NCI-H187 (cell line): ENCODE measurements at regions not wholly inside any gene's neighbourhood (a gene's known extent, or its start where the extent isn't known, plus 50 kb on each side); places are given as distances from the start of the nearest gene placed in this dataset.
A peak's percentile ranks its signal among the peaks of the same experiment; 100 is the strongest.
"Not testable (repeated sequence)": the region's sequence is repeated elsewhere in the genome, so short reads cannot be mapped to it uniquely, and the experiment has no call there.

Experiments
- DNase-seq, 2 experiments: peaks; one replicate each; lab custom pipeline; 2025; lab: John Stamatoyannopoulos, UW

DNA sequence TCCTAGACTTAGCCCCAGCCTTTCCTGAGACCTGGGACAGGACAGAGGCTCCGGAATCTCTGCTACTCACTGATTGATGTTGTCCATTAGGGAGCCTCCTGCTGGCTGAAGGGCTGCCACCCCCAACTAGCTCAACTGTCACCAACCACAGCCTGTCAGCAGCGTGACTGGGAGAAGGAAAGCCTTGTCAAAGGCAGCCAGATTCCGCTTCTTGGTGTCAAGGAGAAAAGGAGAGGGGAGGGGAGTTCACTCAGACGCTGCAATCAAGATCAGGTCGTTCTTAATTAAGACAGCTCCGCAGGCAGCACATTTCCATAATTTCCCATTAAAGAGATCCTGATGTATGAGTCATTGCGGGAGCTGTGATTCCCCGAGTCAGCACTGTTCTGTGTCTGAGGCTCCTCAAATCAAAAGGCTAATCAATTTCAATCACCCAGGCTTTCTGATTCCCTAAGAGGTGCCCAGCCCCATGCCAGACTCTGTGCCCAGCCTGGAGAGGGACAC lies 152.8 kb upstream of the ZBED5 start:
- peak in 1 of 2 experiments; percentile 11 for DNase-seq

DNA sequence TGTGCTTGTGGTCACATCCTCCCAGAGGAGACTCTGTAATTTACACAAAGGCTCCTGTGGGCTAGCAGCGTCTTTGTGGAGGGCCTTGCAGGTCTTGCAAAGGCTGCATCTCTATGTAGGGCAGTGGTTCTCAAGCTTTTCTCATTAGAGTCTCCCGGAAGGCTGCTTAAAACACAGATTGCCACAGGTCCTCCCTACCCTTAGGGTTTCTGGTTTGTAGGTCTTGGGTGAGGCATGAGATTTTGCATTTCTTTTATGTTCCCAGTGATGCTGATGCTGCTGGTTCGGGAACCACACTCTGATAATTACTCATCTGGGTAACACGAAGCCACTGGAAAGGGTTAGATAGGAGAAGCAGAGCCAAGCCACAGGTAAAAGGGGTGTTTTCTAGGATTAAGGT lies 151.3 kb upstream of the ZBED5 start:
- no peak for DNase-seq

GRCh38 chr11:11004069-11004468 lies 146.2 kb upstream of the ZBED5 start:
- DNase-seq, result no peak

DNA sequence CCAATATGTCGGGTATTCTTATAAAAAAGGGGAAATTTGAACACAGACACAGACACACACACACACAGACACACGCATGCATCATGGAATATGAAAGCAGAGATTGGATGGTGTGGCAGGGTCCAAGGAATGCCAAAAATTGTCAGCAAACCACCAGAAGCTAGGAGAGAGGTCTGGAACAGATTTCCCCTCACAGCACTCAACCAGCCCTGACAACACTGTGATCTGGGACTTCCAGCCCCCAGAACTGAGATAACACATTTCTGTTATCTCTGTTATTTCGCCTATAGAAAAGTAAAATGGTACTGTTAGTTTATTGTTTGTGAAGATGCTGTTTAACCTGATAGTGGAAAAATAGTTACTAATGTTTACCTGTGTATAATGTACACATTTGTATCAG lies 145.4 kb upstream of the ZBED5 start:
- no peak for DNase-seq

GRCh38 chr11:11000579-11001283 lies 142.9 kb upstream of the ZBED5 start:
- no peak for DNase-seq

- DNase-seq, result no peak
Measured at GRCh38 chr11:10998674-10999073, 140.8 kb upstream of the ZBED5 start.

DNA sequence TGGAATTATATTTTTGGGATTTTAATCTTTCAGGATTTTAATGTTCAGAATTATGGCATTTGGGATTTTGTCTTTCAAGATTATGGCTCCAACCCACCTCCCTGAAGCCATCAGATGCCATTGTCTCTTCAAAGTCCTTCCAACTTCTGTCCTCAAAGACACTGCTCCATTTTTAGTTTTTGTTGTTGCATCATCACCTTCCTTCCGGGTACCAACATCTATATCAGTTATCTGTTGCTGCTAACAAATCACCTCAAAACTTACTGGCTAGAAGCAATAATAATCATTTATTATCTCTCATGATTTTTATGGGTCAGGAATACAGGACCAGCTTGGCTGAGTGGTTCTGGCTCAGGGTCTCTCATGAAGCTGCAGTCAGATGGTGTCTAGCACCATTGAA lies 138.8 kb upstream of the ZBED5 start:
- DNase-seq, result no peak

DNA sequence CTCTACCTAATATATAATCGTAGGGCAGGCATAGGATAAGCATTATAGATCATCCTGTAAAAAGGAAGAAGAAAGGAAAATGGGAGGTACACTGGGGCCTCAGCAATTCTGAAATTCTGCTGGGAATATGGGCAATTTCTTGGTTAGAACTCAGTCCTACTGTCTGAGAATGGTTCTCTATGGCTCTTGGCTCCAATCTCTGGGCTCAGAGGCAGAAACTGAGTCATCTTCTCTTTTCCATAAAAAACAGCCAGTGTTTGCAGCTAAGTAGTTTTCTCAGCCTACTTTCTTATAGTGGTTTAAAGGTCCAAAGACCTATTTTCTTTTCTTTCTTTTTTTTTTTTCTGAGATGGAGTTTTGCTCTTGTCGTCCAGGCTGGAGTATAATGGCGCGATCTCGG lies 135.8 kb upstream of the ZBED5 start:
- no peak for DNase-seq

DNA sequence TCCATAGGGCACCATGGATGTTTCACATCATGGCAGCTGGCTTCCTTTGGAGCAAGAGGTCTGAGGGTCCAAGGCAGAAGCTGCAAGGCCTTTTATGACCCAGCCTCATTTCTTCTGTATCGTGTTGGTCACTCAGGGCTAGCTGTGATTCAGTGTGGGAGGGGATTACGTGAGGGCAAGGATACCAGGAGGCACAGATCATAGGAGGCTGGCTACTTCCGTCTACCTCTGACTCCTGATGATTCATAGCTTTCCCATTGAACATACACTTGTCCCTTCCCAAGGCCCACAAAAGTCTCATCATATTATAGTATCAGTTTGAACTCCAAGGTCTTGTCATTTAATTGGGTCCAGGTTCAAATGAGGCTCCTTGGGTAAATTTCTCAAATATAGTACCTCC lies 135.3 kb upstream of the ZBED5 start:
- DNase-seq, result no peak

- no peak for DNase-seq
Measured at GRCh38 chr11:10991393-10991792, 133.5 kb upstream of the ZBED5 start.

GRCh38 chr11:10990637-10991193 lies 132.9 kb upstream of the ZBED5 start:
- no peak for DNase-seq

DNA sequence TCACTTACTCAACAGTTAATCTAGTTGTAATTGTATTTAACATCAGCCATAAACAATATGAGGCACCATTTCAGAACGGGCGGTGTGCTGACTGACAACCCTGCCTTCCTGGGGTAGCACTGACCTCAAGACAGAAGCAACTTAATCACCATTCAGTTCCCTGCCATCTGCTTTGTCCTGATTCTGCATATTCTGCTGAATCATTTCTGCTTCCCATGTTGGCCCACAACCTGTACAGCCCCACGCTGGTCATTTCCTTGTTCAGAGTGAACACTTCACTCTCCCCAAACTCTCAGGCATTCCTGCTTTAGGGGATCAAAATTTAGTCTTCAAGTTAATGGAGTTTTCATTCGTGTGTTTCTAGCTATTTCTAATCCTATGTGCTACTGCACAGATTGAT lies 132.3 kb upstream of the ZBED5 start:
- no peak for DNase-seq

- no peak for DNase-seq
Measured at GRCh38 chr11:10986006-10986405, 128.2 kb upstream of the ZBED5 start.

DNA sequence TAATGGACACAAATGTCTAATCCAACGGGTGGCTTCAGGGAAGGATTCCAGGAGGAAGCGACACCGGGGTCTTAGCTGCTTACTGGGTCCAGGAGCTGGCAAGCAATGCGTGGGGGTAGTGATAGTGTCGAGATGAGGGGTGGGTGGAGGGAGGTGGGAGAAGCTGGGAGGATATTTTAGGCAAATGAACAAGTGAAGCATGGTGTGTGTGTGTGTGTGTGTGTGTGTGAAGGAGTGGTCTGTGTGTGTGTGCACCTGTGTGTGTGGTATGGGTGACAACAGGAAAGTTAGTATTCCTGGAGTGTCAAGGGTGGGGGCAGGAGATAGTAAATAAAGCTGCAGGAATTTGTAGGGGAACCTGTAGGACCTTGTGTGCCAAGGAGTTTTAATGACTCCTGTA lies 126.9 kb upstream of the ZBED5 start:
- no peak for DNase-seq

DNA sequence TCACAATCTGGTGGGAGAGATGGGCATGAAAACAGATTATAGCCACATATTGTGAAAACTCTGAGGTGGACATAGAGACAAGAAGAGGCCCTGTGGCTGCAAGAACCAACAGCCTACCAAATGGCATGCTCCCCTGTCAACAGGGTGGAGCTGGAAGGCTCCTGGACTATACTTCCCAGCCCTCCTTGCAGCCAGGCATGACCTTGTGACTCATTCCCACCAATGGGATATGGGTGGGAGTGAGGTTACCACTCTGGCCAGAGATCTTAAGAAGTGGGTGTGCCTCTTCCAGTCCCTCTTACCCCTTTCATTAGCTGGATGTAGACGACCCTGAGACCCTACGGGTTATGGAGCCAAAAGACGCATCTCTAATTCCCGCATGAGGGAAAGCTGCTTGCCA lies 126.4 kb upstream of the ZBED5 start:
- no peak for DNase-seq

DNA sequence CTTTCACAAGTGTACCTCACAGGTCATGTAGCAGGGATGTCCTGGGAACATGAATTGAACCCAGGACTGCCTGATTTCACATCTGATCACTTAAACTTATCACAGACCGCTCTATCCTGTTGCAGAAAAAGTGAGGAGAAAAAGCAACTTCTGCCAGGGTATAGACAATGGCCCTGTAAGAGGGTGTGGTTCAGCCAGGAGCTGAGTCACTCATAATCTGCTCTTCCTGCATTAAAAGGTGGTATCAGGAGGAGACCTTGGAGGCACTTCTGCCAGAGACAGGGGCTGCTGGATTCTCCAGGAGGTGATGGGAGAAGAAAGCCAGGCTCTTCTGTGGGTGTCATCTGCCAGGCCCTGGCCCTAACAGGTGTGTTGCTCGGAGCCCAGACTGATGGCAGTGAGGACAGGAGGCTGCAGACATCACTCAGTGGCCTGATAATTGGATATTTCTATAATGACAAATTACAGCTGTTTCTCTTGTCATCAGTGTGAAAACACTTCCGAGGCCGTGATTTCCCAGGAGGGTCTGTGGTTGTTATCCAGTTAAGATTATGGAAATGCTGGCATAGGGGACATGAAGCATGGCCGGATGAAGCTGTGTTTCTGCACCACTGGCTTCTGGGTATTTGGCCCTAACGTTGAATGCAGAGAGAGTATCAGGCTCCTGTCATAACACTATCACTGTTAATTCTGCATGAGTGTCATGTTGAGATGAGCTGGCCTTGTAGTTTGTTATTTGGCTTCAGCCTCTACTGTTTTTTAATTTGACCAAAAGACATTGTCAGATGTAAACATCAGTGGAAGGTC lies 125.1 kb upstream of the ZBED5 start:
- no peak for DNase-seq

DNA sequence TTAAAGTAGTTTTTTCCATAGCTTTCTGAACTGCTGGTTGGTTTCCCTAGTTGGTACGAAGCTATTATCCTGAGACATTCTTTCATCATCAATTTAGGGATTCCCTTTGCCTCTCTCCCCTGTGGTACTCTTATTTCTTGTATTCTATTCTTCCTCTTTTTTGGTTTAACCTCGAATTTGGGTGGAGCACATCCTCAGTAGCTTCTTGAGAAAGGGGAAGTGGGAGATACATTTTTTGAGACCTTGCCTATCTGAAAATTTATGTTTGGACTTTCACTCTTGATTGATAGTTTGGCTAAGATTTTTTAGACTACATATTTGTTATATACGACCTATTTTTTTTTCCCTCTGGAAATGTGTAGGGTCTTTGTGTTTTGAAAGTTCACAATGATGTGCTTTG lies 121.7 kb upstream of the ZBED5 start:
- no peak for DNase-seq

DNA sequence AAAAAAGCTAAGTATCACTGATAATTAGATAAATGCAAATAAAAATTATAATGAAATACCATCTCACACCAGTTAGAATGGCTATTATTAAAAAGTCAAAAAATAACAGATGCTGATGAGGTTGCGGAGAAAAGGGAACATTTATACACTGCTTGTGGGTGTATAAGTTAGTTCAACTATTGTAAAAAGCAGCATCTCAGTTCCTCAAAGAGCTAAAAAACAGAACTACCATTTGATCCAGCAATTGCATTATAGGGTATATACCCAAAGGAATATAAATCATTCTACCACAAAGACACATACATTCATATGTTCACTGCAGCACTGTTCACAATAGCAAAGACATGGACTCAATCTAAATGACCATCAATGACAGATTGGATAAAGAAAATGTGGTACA lies 120.3 kb upstream of the ZBED5 start:
- DNase-seq, result no peak

GRCh38 chr11:10975287-10975721 lies 117.5 kb upstream of the ZBED5 start:
- no peak for DNase-seq

GRCh38 chr11:10973416-10973815 lies 115.6 kb upstream of the ZBED5 start:
- no peak for DNase-seq

DNA sequence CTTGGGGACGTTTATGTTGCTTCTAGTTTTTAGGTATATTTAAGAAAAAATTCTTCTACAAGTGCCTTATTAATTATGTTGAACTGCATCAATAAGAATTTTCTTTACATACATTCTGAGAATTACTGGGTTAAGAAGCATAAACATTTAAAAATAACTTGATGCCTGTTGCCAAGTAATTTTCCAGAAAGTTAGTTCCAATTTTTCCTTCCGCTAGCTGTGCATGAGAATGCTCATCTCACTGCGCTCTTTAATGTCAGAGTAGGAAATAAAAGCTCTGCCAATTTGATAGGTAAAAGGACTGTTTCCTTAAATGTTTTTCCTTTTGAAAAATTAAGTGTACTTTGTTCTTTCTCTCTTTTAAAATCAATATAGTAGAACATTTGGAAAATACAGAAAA lies 113.1 kb upstream of the ZBED5 start:
- no peak for DNase-seq

DNA sequence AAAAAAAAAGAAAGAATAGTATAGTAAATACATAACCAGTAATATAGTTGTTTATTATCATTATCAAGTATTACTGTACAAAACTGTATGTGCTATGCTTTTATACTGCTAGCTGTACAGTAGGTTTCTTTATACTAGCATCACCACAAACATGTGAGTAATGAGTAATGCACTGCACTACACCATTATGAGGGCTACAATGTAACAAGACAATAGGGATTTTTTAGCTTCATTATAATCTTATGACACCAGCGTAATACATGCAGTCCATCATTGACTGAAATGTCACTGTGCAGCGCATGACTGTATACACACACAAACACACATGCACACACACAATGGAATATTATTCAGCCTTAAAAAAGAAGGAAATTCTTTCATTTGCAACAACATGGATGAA lies 111.5 kb upstream of the ZBED5 start:
- DNase-seq, result no peak

DNA sequence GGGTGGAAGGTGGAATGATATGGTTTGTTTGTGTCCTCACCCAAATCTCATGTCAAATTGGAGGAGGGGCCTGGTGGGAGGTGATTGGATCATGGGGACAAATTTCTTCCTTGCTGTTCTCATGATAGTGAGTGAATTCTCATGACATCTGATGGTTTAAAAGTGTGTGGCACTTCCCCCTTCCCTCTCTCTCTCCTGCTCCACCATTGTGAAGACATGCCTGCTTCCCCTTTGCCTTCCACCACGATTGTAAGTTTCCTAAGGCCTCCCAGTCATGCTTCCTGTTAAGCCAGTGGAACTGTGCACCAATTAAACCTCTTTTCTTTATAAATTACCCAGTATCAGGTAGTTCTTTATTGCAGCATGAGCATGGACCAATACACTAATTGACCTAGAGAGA lies 99.0 kb upstream of the ZBED5 start:
- not testable (repeated sequence) for DNase-seq
